Osteoblast (primary cell): ENCODE measurements at regions not wholly inside any gene's neighbourhood (a gene's known extent, or its start where the extent isn't known, plus 50 kb on each side); places are given as distances from the start of the nearest gene placed in this dataset.

Experiments
- DNase-seq: peaks from one replicate; pipeline ENCODE4 v3.0.0; 2011; ENCODE audit warnings: low spot score, mixed read lengths; ENCODE audit not compliant: insufficient read length; ENCODE audit errors: missing footprints
- H2AFZ ChIP-seq: 2 replicates; pipeline ENCODE4 v1.6.0; 2011; ENCODE audit warnings: mild to moderate bottlenecking, low read length
- H3K27ac ChIP-seq: 2 replicates; pipeline ENCODE4 v1.5.1; 2011; ENCODE audit warnings: mild to moderate bottlenecking, low read depth, low read length, moderate library complexity
- H3K27me3 ChIP-seq: 2 replicates; pipeline ENCODE4 v1.6.0; 2012; ENCODE audit warnings: mild to moderate bottlenecking, control low read depth, inconsistent platforms, low read length, moderate library complexity; ENCODE audit not compliant: insufficient read depth
- H3K36me3 ChIP-seq: 2 replicates; pipeline ENCODE4 v1.5.1; 2011; ENCODE audit warnings: mild to moderate bottlenecking, low read length, control low read depth, moderate library complexity; ENCODE audit not compliant: insufficient read depth
- H3K4me1 ChIP-seq: 2 replicates; pipeline ENCODE4 v1.5.1; 2011; ENCODE audit warnings: mild to moderate bottlenecking, low read length, control low read depth, moderate library complexity; ENCODE audit not compliant: insufficient read depth
- H3K4me2 ChIP-seq: 2 replicates; pipeline ENCODE4 v1.6.0; 2011; ENCODE audit warnings: mild to moderate bottlenecking, low read length; ENCODE audit not compliant: insufficient read depth
- H3K4me3 ChIP-seq: fragments of 200-600 bp; sonication (generic); 3 replicates; pipeline ENCODE4 v1.5.1; 2012; ENCODE audit warnings: mild to moderate bottlenecking, low read length, inconsistent platforms; ENCODE audit not compliant: insufficient read depth
- H3K79me2 ChIP-seq: 2 replicates; pipeline ENCODE4 v1.6.0; 2012; ENCODE audit warnings: mild to moderate bottlenecking, low read length, control low read depth, inconsistent platforms; ENCODE audit not compliant: insufficient read depth
- H3K9me3 ChIP-seq: 2 replicates; pipeline ENCODE4 v1.5.1; 2011; ENCODE audit warnings: low read depth, low read length, control low read depth
- H4K20me1 ChIP-seq: 2 replicates; pipeline ENCODE4 v1.6.0; 2012; ENCODE audit warnings: mild to moderate bottlenecking, low read length, control low read depth; ENCODE audit not compliant: insufficient read depth
- TF ChIP-seq, protein P1 (sequence below): IDR thresholded peaks from 2 replicates; pipeline ENCODE4 v1.5.1; 2011; ENCODE audit warnings: mild to moderate bottlenecking, low read depth, low read length, moderate library complexity; ENCODE audit errors: extremely low read depth

GRCh38 chr5:136856648-136857047 lies 491.3 kb upstream of the TRPC7 start:
- no peaks in the 10 kb centered on the region for H3K79me2 ChIP-seq
- H3K4me3 ChIP-seq, result no peak overlapping the region
- DNase-seq, result no peak
- TF ChIP-seq, protein P1, sequence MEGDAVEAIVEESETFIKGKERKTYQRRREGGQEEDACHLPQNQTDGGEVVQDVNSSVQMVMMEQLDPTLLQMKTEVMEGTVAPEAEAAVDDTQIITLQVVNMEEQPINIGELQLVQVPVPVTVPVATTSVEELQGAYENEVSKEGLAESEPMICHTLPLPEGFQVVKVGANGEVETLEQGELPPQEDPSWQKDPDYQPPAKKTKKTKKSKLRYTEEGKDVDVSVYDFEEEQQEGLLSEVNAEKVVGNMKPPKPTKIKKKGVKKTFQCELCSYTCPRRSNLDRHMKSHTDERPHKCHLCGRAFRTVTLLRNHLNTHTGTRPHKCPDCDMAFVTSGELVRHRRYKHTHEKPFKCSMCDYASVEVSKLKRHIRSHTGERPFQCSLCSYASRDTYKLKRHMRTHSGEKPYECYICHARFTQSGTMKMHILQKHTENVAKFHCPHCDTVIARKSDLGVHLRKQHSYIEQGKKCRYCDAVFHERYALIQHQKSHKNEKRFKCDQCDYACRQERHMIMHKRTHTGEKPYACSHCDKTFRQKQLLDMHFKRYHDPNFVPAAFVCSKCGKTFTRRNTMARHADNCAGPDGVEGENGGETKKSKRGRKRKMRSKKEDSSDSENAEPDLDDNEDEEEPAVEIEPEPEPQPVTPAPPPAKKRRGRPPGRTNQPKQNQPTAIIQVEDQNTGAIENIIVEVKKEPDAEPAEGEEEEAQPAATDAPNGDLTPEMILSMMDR, result no peak
- H3K9me3 ChIP-seq, result no peaks in the 10 kb centered on the region
- H3K27ac ChIP-seq, result no peak overlapping the region
- H4K20me1 ChIP-seq, result no peaks in the 10 kb centered on the region
- H3K4me1 ChIP-seq, result no peaks in the 10 kb centered on the region
- H2AFZ ChIP-seq, result no peak overlapping the region
- no peak overlapping the region for H3K4me2 ChIP-seq
- H3K36me3 ChIP-seq, result no peaks in the 10 kb centered on the region
- H3K27me3 ChIP-seq, result peaks cover 13% of the 10 kb centered on the region

- H2AFZ ChIP-seq, result no peak overlapping the region
- no peak overlapping the region for H3K4me3 ChIP-seq
- DNase-seq, result no peak
- H3K79me2 ChIP-seq, result no peaks in the 10 kb centered on the region
- no peak overlapping the region for H3K27ac ChIP-seq
- no peaks in the 10 kb centered on the region for H3K4me1 ChIP-seq
- TF ChIP-seq, protein P1, result no peak
- peaks cover 6% of the 10 kb centered on the region for H3K27me3 ChIP-seq
- no peaks in the 10 kb centered on the region for H3K9me3 ChIP-seq
- H4K20me1 ChIP-seq, result no peaks in the 10 kb centered on the region
- H3K36me3 ChIP-seq, result no peaks in the 10 kb centered on the region
- H3K4me2 ChIP-seq, result no peak overlapping the region
Observed at GRCh38 chr5:136853971-136854370, 488.6 kb upstream of the TRPC7 start.

GRCh38 chr5:136840601-136841000 lies 475.3 kb upstream of the TRPC7 start:
- Histone ChIP-seq H3K27me3 (peaks cover 16% of the 10 kb centered on the region), H2AFZ (no peak overlapping the region), H3K9me3 (no peaks in the 10 kb centered on the region), H3K4me2 (no peak overlapping the region), H3K27ac (no peak overlapping the region), H3K36me3 (no peaks in the 10 kb centered on the region), H3K4me1 (no peaks in the 10 kb centered on the region), H3K4me3 (no peak overlapping the region), H3K79me2 (no peaks in the 10 kb centered on the region), H4K20me1 (no peaks in the 10 kb centered on the region)
- DNase-seq, result no peak
- TF ChIP-seq, protein P1, result no peak

DNA sequence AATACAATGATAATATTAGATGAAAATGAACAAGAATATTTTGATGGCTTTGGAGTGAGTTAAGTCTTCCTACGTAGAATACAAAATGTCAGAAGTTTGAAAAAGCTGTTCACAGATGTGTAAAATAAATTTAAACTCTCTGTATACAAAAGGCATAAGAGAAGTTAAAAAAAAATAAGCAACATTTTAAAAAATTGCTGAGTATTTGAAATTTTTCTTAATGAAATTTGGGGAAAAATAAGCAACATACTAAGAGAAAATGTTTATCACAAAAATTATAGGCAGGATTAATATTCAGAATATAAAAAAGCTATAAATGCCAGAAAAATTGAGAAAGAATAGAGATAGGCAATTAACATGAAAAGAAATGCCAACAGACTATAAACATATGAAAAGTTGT lies 470.7 kb upstream of the TRPC7 start:
- Histone ChIP-seq H3K4me3 (no peak overlapping the region), H4K20me1 (no peaks in the 10 kb centered on the region), H3K4me1 (no peaks in the 10 kb centered on the region), H3K4me2 (no peak overlapping the region), H3K27me3 (peaks cover 7% of the 10 kb centered on the region), H3K36me3 (no peaks in the 10 kb centered on the region), H3K27ac (no peak overlapping the region), H3K9me3 (no peaks in the 10 kb centered on the region), H2AFZ (no peak overlapping the region), H3K79me2 (no peaks in the 10 kb centered on the region)
- no peak for DNase-seq
- TF ChIP-seq, protein P1, result no peak
